ENCODE measurements at regions not wholly inside any gene's neighbourhood (a gene's known extent, or its start where the extent isn't known, plus 50 kb on each side); places are given as distances from the start of the nearest gene placed in this dataset.

- TF ChIP-seq POLR2AphosphoS5 (IDR thresholded peaks at IDR 0.05): no peak
- TF ChIP-seq CTCF (IDR thresholded peaks at IDR 0.05; ENCODE audit: poor library complexity, severe bottlenecking): no peak
- no peak for TF ChIP-seq EZH2 (IDR thresholded peaks at IDR 0.05; ENCODE audit: borderline replicate concordance, insufficient read depth, low read length, poor library complexity, severe bottlenecking)
- TF ChIP-seq REST (IDR thresholded peaks at IDR 0.05; ENCODE audit: borderline replicate concordance): no peak
- TF ChIP-seq EP300 (conservative IDR thresholded peaks at IDR 0.05; ENCODE audit: poor library complexity, severe bottlenecking): no peak
- no peak for TF ChIP-seq MXI1 (conservative IDR thresholded peaks at IDR 0.05; ENCODE audit: poor library complexity, severe bottlenecking)
- no peak for TF ChIP-seq TAF1 (IDR thresholded peaks at IDR 0.05; ENCODE audit: low read depth)
- TF ChIP-seq RAD21 (conservative IDR thresholded peaks at IDR 0.05): no peak
Measured at GRCh38 chr7:156169474-156170370, 357.5 kb upstream of the SHH start.

Measured in neural cell (in vitro differentiated cells).